ENCODE measurements at regions not wholly inside any gene's neighbourhood (a gene's known extent, or its start where the extent isn't known, plus 50 kb on each side); places are given as distances from the start of the nearest gene placed in this dataset.

DNA sequence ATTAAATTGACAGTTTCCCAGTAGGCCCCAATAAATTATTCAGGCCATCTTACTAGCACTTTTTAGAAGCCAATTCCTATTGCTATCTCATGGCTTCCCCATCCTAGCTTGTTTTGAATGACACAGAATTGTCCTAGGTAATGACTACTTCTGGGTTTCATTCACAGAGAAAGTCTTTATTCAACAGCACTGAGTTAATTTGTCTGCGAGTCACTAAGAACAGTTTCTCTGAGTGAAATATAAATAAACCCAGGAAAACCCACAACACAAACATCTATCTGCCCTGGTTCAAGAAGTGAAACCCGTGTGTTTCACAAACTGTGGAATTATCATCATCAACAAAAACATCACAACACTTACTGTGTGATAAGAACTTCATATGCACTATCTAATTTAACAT is 1366.8 kb downstream of the EPHA7 start:
- no peak overlapping the region for H3K4me3 ChIP-seq (ENCODE audit: low read depth, low read length, poor library complexity, severe bottlenecking)
- no peaks in the 10 kb centered on the region for H3K36me3 ChIP-seq (ENCODE audit: insufficient read depth, low read length, poor library complexity, severe bottlenecking)
- ChIA-PET POLR2A (ENCODE audit: low non-redundant PET) (no interaction called here), CTCF (no interaction called here)
- H3K27me3 ChIP-seq (replicated peaks; ENCODE audit: insufficient read depth, low read depth, low read length, poor library complexity): no peaks in the 10 kb centered on the region
- TF ChIP-seq EZH2 (IDR thresholded peaks at IDR 0.05; ENCODE audit: borderline replicate concordance, low read depth, low read length, poor library complexity, severe bottlenecking): no peak
- TF ChIP-seq, protein P1, sequence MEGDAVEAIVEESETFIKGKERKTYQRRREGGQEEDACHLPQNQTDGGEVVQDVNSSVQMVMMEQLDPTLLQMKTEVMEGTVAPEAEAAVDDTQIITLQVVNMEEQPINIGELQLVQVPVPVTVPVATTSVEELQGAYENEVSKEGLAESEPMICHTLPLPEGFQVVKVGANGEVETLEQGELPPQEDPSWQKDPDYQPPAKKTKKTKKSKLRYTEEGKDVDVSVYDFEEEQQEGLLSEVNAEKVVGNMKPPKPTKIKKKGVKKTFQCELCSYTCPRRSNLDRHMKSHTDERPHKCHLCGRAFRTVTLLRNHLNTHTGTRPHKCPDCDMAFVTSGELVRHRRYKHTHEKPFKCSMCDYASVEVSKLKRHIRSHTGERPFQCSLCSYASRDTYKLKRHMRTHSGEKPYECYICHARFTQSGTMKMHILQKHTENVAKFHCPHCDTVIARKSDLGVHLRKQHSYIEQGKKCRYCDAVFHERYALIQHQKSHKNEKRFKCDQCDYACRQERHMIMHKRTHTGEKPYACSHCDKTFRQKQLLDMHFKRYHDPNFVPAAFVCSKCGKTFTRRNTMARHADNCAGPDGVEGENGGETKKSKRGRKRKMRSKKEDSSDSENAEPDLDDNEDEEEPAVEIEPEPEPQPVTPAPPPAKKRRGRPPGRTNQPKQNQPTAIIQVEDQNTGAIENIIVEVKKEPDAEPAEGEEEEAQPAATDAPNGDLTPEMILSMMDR (conservative IDR thresholded peaks at IDR 0.05; ENCODE audit: low read depth, low read length): no peak
- BruUV-seq (replicated peaks): no TSS peak
- H3K4me1 ChIP-seq (ENCODE audit: insufficient read depth, low read length, poor library complexity, severe bottlenecking): no peaks in the 10 kb centered on the region
- H3K9me3 ChIP-seq (ENCODE audit: low read depth, low read length, poor library complexity, severe bottlenecking): no peaks in the 10 kb centered on the region
- DNase-seq (ENCODE audit: low spot score): no peak
- no peak overlapping the region for H3K27ac ChIP-seq (ENCODE audit: low read depth, low read length, poor library complexity, severe bottlenecking)
- intact Hi-C loops (cut with micrococcal nuclease; ENCODE audit: unreplicated experiment): no loop called here

GRCh38 chr6:92050216-92050615 is 1369.1 kb downstream of the EPHA7 start:
- H3K4me1 ChIP-seq (ENCODE audit: insufficient read depth, low read length, poor library complexity, severe bottlenecking): no peaks in the 10 kb centered on the region
- ChIA-PET CTCF (no interaction called here), POLR2A (ENCODE audit: low non-redundant PET) (no interaction called here)
- no peak overlapping the region for H3K4me3 ChIP-seq (ENCODE audit: low read depth, low read length, poor library complexity, severe bottlenecking)
- no peak overlapping the region for H3K27ac ChIP-seq (ENCODE audit: low read depth, low read length, poor library complexity, severe bottlenecking)
- no TSS peak for BruUV-seq (replicated peaks)
- H3K36me3 ChIP-seq (ENCODE audit: insufficient read depth, low read length, poor library complexity, severe bottlenecking): no peaks in the 10 kb centered on the region
- H3K27me3 ChIP-seq (replicated peaks; ENCODE audit: insufficient read depth, low read depth, low read length, poor library complexity): no peaks in the 10 kb centered on the region
- no peak for DNase-seq (ENCODE audit: low spot score)
- no peaks in the 10 kb centered on the region for H3K9me3 ChIP-seq (ENCODE audit: low read depth, low read length, poor library complexity, severe bottlenecking)
- intact Hi-C loops (cut with micrococcal nuclease; ENCODE audit: unreplicated experiment): no loop called here
- no peak for TF ChIP-seq EZH2 (IDR thresholded peaks at IDR 0.05; ENCODE audit: borderline replicate concordance, low read depth, low read length, poor library complexity, severe bottlenecking)
- TF ChIP-seq, protein P1 (conservative IDR thresholded peaks at IDR 0.05; ENCODE audit: low read depth, low read length): no peak

DNA sequence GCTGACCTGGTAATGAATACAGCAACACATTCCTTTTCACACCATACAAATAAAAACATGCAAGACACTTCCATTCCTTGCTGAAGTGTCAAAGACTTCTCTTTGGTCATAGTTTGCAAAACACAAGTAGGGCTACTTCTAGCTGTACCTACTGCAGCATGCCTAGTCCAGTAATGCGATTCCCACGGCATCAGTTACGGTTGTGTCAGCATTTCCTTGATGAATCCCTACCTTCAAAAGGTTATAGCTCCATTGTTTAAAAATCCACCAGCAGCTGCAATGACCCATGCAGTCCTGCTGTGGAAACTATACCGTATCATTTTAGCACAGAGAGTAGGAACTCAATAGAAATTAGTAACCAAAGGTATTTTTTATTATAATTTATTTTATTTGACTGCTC is 1371.5 kb downstream of the EPHA7 start:
- TF ChIP-seq, protein P1 (conservative IDR thresholded peaks at IDR 0.05; ENCODE audit: low read depth, low read length): no peak
- no peak for TF ChIP-seq EZH2 (IDR thresholded peaks at IDR 0.05; ENCODE audit: borderline replicate concordance, low read depth, low read length, poor library complexity, severe bottlenecking)
- Histone ChIP-seq H3K4me1 (ENCODE audit: insufficient read depth, low read length, poor library complexity, severe bottlenecking) (no peaks in the 10 kb centered on the region), H3K27me3 (replicated peaks; ENCODE audit: insufficient read depth, low read depth, low read length, poor library complexity) (no peaks in the 10 kb centered on the region), H3K36me3 (ENCODE audit: insufficient read depth, low read length, poor library complexity, severe bottlenecking) (no peaks in the 10 kb centered on the region), H3K4me3 (ENCODE audit: low read depth, low read length, poor library complexity, severe bottlenecking) (no peak overlapping the region), H3K27ac (ENCODE audit: low read depth, low read length, poor library complexity, severe bottlenecking) (no peak overlapping the region), H3K9me3 (ENCODE audit: low read depth, low read length, poor library complexity, severe bottlenecking) (no peaks in the 10 kb centered on the region)
- CTCF ChIA-PET: no interaction called here
- no peak for DNase-seq (ENCODE audit: low spot score)
- BruUV-seq (replicated peaks): no TSS peak
- intact Hi-C loops (cut with micrococcal nuclease; ENCODE audit: unreplicated experiment): no loop called here
- POLR2A ChIA-PET (ENCODE audit: low non-redundant PET): no interaction called here

All from A673 (cell line).